ENCODE measurements at regions not wholly inside any gene's neighbourhood (a gene's known extent, or its start where the extent isn't known, plus 50 kb on each side); places are given as distances from the start of the nearest gene placed in this dataset.

DNA sequence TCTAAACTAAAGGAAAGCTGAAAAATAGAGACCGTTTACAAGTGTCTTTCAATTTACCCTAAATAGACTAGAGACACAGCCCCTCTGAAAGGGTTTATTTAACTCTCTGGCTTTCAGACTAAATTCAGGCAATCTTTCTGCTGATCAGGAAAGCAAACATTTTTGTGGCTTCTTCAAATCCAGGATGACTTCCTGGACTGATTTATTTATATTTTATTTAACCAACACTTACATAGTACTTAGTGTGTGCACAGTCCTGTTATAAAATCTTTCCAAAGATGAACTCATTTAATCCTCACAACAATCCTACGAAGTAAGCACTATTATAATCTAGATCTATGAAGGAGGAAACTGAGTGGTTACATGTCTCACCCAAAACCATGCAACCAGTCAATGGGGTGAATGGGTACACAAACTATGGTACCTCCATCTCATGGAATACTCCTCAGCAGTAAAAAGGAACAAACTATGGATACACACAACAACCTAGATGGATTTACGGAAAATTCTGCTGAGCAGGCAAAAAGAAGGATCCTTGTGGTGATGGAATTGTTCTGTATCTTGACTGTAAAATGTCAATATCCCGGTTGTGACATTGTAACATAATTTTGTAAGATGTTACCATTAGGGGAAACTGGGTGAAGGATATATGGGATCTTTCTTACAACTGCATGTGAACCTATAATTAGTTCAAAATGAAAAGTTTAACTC, 64.1 kb upstream of the MAMLD1 start:
- H3K36me3 Mint-ChIP-seq: no peaks in the 10 kb centered on the region
- ATAC-seq (no peak), DNase-seq (no peak)
- H3K9me3 Mint-ChIP-seq: no peaks in the 10 kb centered on the region
- H3K9me3 ChIP-seq (ENCODE audit: control insufficient read depth, insufficient read depth, low read length): no peaks in the 10 kb centered on the region
- no peak overlapping the region for H3K27ac ChIP-seq (ENCODE audit: low read length)
- intact Hi-C loops (cut with micrococcal nuclease): no loop called here
- no peaks in the 10 kb centered on the region for H3K4me1 Mint-ChIP-seq
- WGBS (ENCODE audit: insufficient coverage): 42% methylated on average over 2 of the region's 4 CpGs
- no peak overlapping the region for H3K4me3 Mint-ChIP-seq
- H3K27me3 ChIP-seq (ENCODE audit: control insufficient read depth, insufficient read depth, low read length): no peaks in the 10 kb centered on the region
- no peak overlapping the region for H3K4me3 ChIP-seq (ENCODE audit: low read length)
- TF ChIP-seq, protein P1, sequence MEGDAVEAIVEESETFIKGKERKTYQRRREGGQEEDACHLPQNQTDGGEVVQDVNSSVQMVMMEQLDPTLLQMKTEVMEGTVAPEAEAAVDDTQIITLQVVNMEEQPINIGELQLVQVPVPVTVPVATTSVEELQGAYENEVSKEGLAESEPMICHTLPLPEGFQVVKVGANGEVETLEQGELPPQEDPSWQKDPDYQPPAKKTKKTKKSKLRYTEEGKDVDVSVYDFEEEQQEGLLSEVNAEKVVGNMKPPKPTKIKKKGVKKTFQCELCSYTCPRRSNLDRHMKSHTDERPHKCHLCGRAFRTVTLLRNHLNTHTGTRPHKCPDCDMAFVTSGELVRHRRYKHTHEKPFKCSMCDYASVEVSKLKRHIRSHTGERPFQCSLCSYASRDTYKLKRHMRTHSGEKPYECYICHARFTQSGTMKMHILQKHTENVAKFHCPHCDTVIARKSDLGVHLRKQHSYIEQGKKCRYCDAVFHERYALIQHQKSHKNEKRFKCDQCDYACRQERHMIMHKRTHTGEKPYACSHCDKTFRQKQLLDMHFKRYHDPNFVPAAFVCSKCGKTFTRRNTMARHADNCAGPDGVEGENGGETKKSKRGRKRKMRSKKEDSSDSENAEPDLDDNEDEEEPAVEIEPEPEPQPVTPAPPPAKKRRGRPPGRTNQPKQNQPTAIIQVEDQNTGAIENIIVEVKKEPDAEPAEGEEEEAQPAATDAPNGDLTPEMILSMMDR (IDR thresholded peaks at IDR 0.05): no peak
- no peaks in the 10 kb centered on the region for H3K36me3 ChIP-seq (ENCODE audit: control insufficient read depth, insufficient read depth, low read length)
- peaks cover under 1 to 3% of the 10 kb centered on the region in 2 donors for H3K27me3 Mint-ChIP-seq (ENCODE audit: low read depth in 2 of 2)
- H3K27ac Mint-ChIP-seq: no peak overlapping the region
- H3K4me1 ChIP-seq (ENCODE audit: control insufficient read depth, insufficient read depth, low read length): no peaks in the 10 kb centered on the region

DNA sequence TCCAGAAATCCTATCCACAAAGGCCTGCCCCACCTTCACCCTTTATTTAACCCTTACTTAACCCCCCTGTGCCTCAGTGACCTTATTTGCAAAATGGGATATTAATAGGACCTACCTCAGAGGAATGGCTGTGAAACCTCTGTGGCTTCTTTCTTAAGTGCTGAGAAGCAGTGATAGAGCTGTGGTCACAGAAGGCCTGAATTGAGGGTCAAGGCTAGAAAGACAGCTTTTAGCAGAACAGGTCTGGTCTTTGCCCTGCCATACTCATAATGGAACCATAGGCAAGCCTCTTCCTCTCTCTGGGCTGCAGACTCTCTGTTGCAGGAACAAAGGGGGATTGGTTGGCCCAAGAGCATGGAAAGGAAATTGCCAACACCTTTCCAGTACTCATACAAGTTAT, 63.5 kb upstream of the MAMLD1 start:
- ATAC-seq: no peak
- Histone ChIP-seq H3K36me3 (ENCODE audit: control insufficient read depth, insufficient read depth, low read length) (no peaks in the 10 kb centered on the region), H3K9me3 (ENCODE audit: control insufficient read depth, insufficient read depth, low read length) (no peaks in the 10 kb centered on the region), H3K27ac (ENCODE audit: low read length) (no peak overlapping the region), H3K27me3 (ENCODE audit: control insufficient read depth, insufficient read depth, low read length) (no peaks in the 10 kb centered on the region), H3K4me3 (ENCODE audit: low read length) (no peak overlapping the region), H3K4me1 (ENCODE audit: control insufficient read depth, insufficient read depth, low read length) (no peaks in the 10 kb centered on the region)
- peaks cover 0 to 3% of the 10 kb centered on the region in 2 donors for H3K27me3 Mint-ChIP-seq (ENCODE audit: low read depth in 2 of 2)
- TF ChIP-seq, protein P1 (IDR thresholded peaks at IDR 0.05): no peak
- DNase-seq: no peak
- no peak overlapping the region for H3K4me3 Mint-ChIP-seq
- no peak overlapping the region for H3K27ac Mint-ChIP-seq
- no peaks in the 10 kb centered on the region for H3K4me1 Mint-ChIP-seq
- intact Hi-C loops (cut with micrococcal nuclease): no loop called here
- no peaks in the 10 kb centered on the region for H3K36me3 Mint-ChIP-seq
- H3K9me3 Mint-ChIP-seq: no peaks in the 10 kb centered on the region

- intact Hi-C loops (cut with micrococcal nuclease): no loop called here
Measured at GRCh38 chrX:150303386-150304097, 59.6 kb upstream of the MAMLD1 start.

More at GRCh38 chrX:150303386-150304097, 59.6 kb upstream of the MAMLD1 start:
- no peak for DNase-seq
- Histone ChIP-seq H3K4me1 (ENCODE audit: control insufficient read depth, insufficient read depth, low read length) (no peaks in the 10 kb centered on the region), H3K27me3 (ENCODE audit: control insufficient read depth, insufficient read depth, low read length) (no peaks in the 10 kb centered on the region), H3K9me3 (ENCODE audit: control insufficient read depth, insufficient read depth, low read length) (no peaks in the 10 kb centered on the region), H3K36me3 (ENCODE audit: control insufficient read depth, insufficient read depth, low read length) (no peaks in the 10 kb centered on the region), H3K4me3 (ENCODE audit: low read length) (no peak overlapping the region), H3K27ac (ENCODE audit: low read length) (no peak overlapping the region)
- H3K27me3 Mint-ChIP-seq (ENCODE audit: low read depth in 2 of 2): peaks cover 0 to 3% of the 10 kb centered on the region in 2 donors
- no peaks in the 10 kb centered on the region for H3K4me1 Mint-ChIP-seq
- WGBS (ENCODE audit: insufficient coverage): 86% methylated on average over 4 of the region's 4 CpGs
- no peak overlapping the region for H3K27ac Mint-ChIP-seq
- no peaks in the 10 kb centered on the region for H3K36me3 Mint-ChIP-seq
- no peak for ATAC-seq
- H3K9me3 Mint-ChIP-seq: no peaks in the 10 kb centered on the region
- H3K4me3 Mint-ChIP-seq: no peak overlapping the region
- TF ChIP-seq, protein P1 (IDR thresholded peaks at IDR 0.05): no peak

Data from natural killer cell (primary cell).